HepG2 (cell line): ENCODE measurements at regions not wholly inside any gene's neighbourhood (a gene's known extent, or its start where the extent isn't known, plus 50 kb on each side); places are given as distances from the start of the nearest gene placed in this dataset.

Source experiments
- BCL6 ChIP-seq: IDR thresholded peaks from 2 replicates; pipeline ENCODE4 v1.6.1; 2016; ENCODE audit warnings: missing genetic modification reagents, missing compliant biosample characterization
- HDAC2 ChIP-seq: sonication (generic); formaldehyde crosslinking; IDR thresholded peaks from 2 replicates; pipeline ENCODE4 v1.4.0; 2020; ENCODE audit warnings: missing genetic modification reagents
- HNRNPLL ChIP-seq: fragments of 200-400 bp; formaldehyde crosslinking; IDR thresholded peaks from 2 replicates; pipeline ENCODE4 v1.6.1; 2017; ENCODE audit warnings: mild to moderate bottlenecking, low read depth, low read length; ENCODE audit not compliant: poor library complexity, severe bottlenecking

GRCh38 chr2:138193416-138194213, 229.3 kb downstream of the HNMT start:
- no peak for TF ChIP-seq BCL6 (CRISPR knock-in tag)
- no peak for TF ChIP-seq HDAC2 (CRISPR knock-in tag)
- TF ChIP-seq HNRNPLL: no peak
